WTC11 (cell line): ENCODE measurements at regions not wholly inside any gene's neighbourhood (a gene's known extent, or its start where the extent isn't known, plus 50 kb on each side); places are given as distances from the start of the nearest gene placed in this dataset.

Source experiments
- ATAC-seq: fragments of 200-7000 bp; cut with Tn5 transposase; 2 replicates; pipeline ENCODE4 v1.10.0; 2021; ENCODE audit warnings: mild to moderate bottlenecking, moderate library complexity
- CTCF ChIA-PET: fragments of 300-600 bp; sonication (Branson Sonifier 250); formaldehyde crosslinking; loops from one replicate; lab custom pipeline; 2021; ENCODE audit warnings: antibody characterized with exemption; lab: Charles Lee
- POLR2A ChIA-PET: fragments of 350-600 bp; sonication (Branson Sonifier 250); formaldehyde crosslinking; loops from one replicate; lab custom pipeline; 2021; ENCODE audit warnings: antibody characterized with exemption; lab: Charles Lee
- DNase-seq: peaks from one replicate; pipeline ENCODE4 v3.0.0; 2021; ENCODE audit warnings: low spot score
- H3K27ac Mint-ChIP-seq: 2 replicates; pipeline ENCODE4 v1.8.0; 2021; ENCODE audit warnings: mixed read lengths
- H3K27me3 Mint-ChIP-seq: 2 replicates; pipeline ENCODE4 v1.8.0; 2021; ENCODE audit warnings: low read depth, mild to moderate bottlenecking, moderate library complexity, mixed read lengths
- H3K36me3 Mint-ChIP-seq: 2 replicates; pipeline ENCODE4 v1.8.0; 2021; ENCODE audit warnings: mixed read lengths
- H3K4me1 Mint-ChIP-seq: 2 replicates; pipeline ENCODE4 v1.8.0; 2022; ENCODE audit warnings: mixed read lengths
- H3K4me3 Mint-ChIP-seq: 2 replicates; pipeline ENCODE4 v1.8.0; 2021; ENCODE audit warnings: mild to moderate bottlenecking, moderate library complexity, mixed read lengths
- H3K9me3 Mint-ChIP-seq: 2 replicates; pipeline ENCODE4 v1.8.0; 2021; ENCODE audit warnings: mixed read lengths
- CREB1 ChIP-seq: sonication (generic); formaldehyde crosslinking; IDR thresholded peaks from 2 replicates; pipeline ENCODE4 v1.8.0; 2023; ENCODE audit warnings: mild to moderate bottlenecking, missing genetic modification reagents
- ELF4 ChIP-seq: sonication (generic); formaldehyde crosslinking; IDR thresholded peaks from 2 replicates; pipeline ENCODE4 v1.8.1; 2022; ENCODE audit warnings: low read depth, mild to moderate bottlenecking, moderate library complexity, missing genetic modification reagents
- GABPB1 ChIP-seq: sonication (generic); formaldehyde crosslinking; IDR thresholded peaks from 2 replicates; pipeline ENCODE4 v1.8.1; 2023; ENCODE audit warnings: mild to moderate bottlenecking, missing genetic modification reagents
- GRHL2 ChIP-seq: fragments of 250-450 bp; sonication (Bioruptor Pico); IDR thresholded peaks from 2 replicates; pipeline ENCODE4 v1.8.0; 2022; ENCODE audit warnings: mild to moderate bottlenecking, moderate library complexity; ENCODE audit not compliant: insufficient replicate concordance, severe bottlenecking
- MXD4 ChIP-seq: fragments of 250-450 bp; sonication (Bioruptor Pico); IDR thresholded peaks from 2 replicates; pipeline ENCODE4 v1.8.0; 2021; ENCODE audit warnings: mild to moderate bottlenecking, moderate library complexity, borderline replicate concordance
- NFYB ChIP-seq: sonication (generic); formaldehyde crosslinking; conservative IDR thresholded peaks from 2 replicates; pipeline ENCODE4 v1.8.0; 2022; ENCODE audit warnings: low read depth, missing genetic modification reagents
- NR2C2 ChIP-seq: sonication (generic); formaldehyde crosslinking; IDR thresholded peaks from 2 replicates; pipeline ENCODE4 v1.8.0; 2022; ENCODE audit warnings: mild to moderate bottlenecking, missing genetic modification reagents
- OVOL2 ChIP-seq: fragments of 250-450 bp; sonication (Bioruptor Pico); IDR thresholded peaks from 2 replicates; pipeline ENCODE4 v1.9.0; 2021; ENCODE audit warnings: mild to moderate bottlenecking, borderline replicate concordance
- USF1 ChIP-seq: sonication (generic); formaldehyde crosslinking; IDR thresholded peaks from 2 replicates; pipeline ENCODE4 v1.8.0; 2022; ENCODE audit warnings: mild to moderate bottlenecking, missing genetic modification reagents
- ZBTB21 ChIP-seq: sonication (generic); formaldehyde crosslinking; IDR thresholded peaks from 2 replicates; pipeline ENCODE4 v1.8.1; 2023; ENCODE audit warnings: mild to moderate bottlenecking, missing genetic modification reagents, borderline replicate concordance
- ZMAT4 ChIP-seq: fragments of 250-450 bp; sonication (Bioruptor Pico); IDR thresholded peaks from 2 replicates; pipeline ENCODE4 v1.9.0; 2021; ENCODE audit warnings: mild to moderate bottlenecking
- ZNF219 ChIP-seq: sonication (generic); formaldehyde crosslinking; IDR thresholded peaks from 2 replicates; pipeline ENCODE4 v1.8.0; 2023; ENCODE audit warnings: missing genetic modification reagents, mild to moderate bottlenecking, borderline replicate concordance
- ZNF281 ChIP-seq: sonication (generic); formaldehyde crosslinking; IDR thresholded peaks from 2 replicates; pipeline ENCODE4 v1.8.0; 2023; ENCODE audit warnings: mild to moderate bottlenecking, missing genetic modification reagents
- ZNF317 ChIP-seq: sonication (generic); formaldehyde crosslinking; IDR thresholded peaks from 2 replicates; pipeline ENCODE4 v1.8.1; 2023; ENCODE audit warnings: low read depth, mild to moderate bottlenecking, moderate library complexity, missing genetic modification reagents, borderline replicate concordance
- ZNF512 ChIP-seq: sonication (generic); formaldehyde crosslinking; IDR thresholded peaks from 2 replicates; pipeline ENCODE4 v1.8.1; 2022; ENCODE audit warnings: missing genetic modification reagents, borderline replicate concordance
- TF ChIP-seq, protein P1 (sequence below): sonication (generic); formaldehyde crosslinking; IDR thresholded peaks from 2 replicates; pipeline ENCODE4 v1.8.1; 2022; ENCODE audit warnings: low read depth, missing genetic modification reagents, borderline replicate concordance
- TF ChIP-seq, protein P2 (sequence below): sonication (generic); formaldehyde crosslinking; conservative IDR thresholded peaks from 2 replicates; pipeline ENCODE4 v1.8.1; 2023; ENCODE audit warnings: mild to moderate bottlenecking, low read depth, missing genetic modification reagents, moderate library complexity
- TF ChIP-seq, protein P3 (sequence below): sonication (generic); formaldehyde crosslinking; IDR thresholded peaks from 2 replicates; pipeline ENCODE4 v1.8.1; 2023; ENCODE audit warnings: mild to moderate bottlenecking, missing genetic modification reagents, moderate library complexity

GRCh38 chr5:30540150-30540549 is 653.3 kb upstream of the CDH6 start (continued):
- TF ChIP-seq, protein P1, sequence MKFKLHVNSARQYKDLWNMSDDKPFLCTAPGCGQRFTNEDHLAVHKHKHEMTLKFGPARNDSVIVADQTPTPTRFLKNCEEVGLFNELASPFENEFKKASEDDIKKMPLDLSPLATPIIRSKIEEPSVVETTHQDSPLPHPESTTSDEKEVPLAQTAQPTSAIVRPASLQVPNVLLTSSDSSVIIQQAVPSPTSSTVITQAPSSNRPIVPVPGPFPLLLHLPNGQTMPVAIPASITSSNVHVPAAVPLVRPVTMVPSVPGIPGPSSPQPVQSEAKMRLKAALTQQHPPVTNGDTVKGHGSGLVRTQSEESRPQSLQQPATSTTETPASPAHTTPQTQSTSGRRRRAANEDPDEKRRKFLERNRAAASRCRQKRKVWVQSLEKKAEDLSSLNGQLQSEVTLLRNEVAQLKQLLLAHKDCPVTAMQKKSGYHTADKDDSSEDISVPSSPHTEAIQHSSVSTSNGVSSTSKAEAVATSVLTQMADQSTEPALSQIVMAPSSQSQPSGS = no peak
- TF ChIP-seq USF1 (CRISPR knock-in tag) = no peak

GRCh38 chr5:30539004-30539634 is 654.4 kb upstream of the CDH6 start:
- ATAC-seq = peak; percentile 85
- POLR2A ChIA-PET = no interaction called here
- H3K9me3 Mint-ChIP-seq = peaks cover 5% of the 10 kb centered on the region
- CTCF ChIA-PET = no interaction called here
- H3K4me1 Mint-ChIP-seq = peaks cover 7% of the 10 kb centered on the region
- TF ChIP-seq ZMAT4 (CRISPR knock-in tag) (no peak), GABPB1 (peak; percentile 74), NR2C2 (CRISPR knock-in tag) (no peak), NFYB (no peak), ELF4 (CRISPR knock-in tag) (no peak)
- TF ChIP-seq, all 79 proteins: peak for 1
- no peaks in the 10 kb centered on the region for H3K36me3 Mint-ChIP-seq
- peak; percentile 24 for DNase-seq
- no peak overlapping the region for H3K4me3 Mint-ChIP-seq
- no peak overlapping the region for H3K27ac Mint-ChIP-seq
- no peaks in the 10 kb centered on the region for H3K27me3 Mint-ChIP-seq

- peaks cover 15% of the 10 kb centered on the region for H3K4me1 Mint-ChIP-seq
- H3K9me3 Mint-ChIP-seq = no peaks in the 10 kb centered on the region
- H3K27me3 Mint-ChIP-seq = no peaks in the 10 kb centered on the region
- H3K27ac Mint-ChIP-seq = no peak overlapping the region
- no peaks in the 10 kb centered on the region for H3K36me3 Mint-ChIP-seq
- TF ChIP-seq ZBTB21 (no peak), ZNF281 (no peak), GRHL2 (no peak), NFYB (no peak), OVOL2 (CRISPR knock-in tag) (no peak), ZNF512 (CRISPR knock-in tag) (no peak), CREB1 (CRISPR knock-in tag) (no peak), ZNF219 (no peak), NR2C2 (CRISPR knock-in tag) (no peak), ZNF317 (CRISPR knock-in tag) (no peak), MXD4 (no peak)
- TF ChIP-seq, protein P2, sequence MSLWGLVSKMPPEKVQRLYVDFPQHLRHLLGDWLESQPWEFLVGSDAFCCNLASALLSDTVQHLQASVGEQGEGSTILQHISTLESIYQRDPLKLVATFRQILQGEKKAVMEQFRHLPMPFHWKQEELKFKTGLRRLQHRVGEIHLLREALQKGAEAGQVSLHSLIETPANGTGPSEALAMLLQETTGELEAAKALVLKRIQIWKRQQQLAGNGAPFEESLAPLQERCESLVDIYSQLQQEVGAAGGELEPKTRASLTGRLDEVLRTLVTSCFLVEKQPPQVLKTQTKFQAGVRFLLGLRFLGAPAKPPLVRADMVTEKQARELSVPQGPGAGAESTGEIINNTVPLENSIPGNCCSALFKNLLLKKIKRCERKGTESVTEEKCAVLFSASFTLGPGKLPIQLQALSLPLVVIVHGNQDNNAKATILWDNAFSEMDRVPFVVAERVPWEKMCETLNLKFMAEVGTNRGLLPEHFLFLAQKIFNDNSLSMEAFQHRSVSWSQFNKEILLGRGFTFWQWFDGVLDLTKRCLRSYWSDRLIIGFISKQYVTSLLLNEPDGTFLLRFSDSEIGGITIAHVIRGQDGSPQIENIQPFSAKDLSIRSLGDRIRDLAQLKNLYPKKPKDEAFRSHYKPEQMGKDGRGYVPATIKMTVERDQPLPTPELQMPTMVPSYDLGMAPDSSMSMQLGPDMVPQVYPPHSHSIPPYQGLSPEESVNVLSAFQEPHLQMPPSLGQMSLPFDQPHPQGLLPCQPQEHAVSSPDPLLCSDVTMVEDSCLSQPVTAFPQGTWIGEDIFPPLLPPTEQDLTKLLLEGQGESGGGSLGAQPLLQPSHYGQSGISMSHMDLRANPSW = no peak
- TF ChIP-seq, protein P1 = no peak
- TF ChIP-seq, protein P3, sequence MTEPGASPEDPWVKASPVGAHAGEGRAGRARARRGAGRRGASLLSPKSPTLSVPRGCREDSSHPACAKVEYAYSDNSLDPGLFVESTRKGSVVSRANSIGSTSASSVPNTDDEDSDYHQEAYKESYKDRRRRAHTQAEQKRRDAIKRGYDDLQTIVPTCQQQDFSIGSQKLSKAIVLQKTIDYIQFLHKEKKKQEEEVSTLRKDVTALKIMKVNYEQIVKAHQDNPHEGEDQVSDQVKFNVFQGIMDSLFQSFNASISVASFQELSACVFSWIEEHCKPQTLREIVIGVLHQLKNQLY (CRISPR knock-in tag) = no peak
- TF ChIP-seq, all 79 proteins: peak for 0
- ChIA-PET POLR2A (no interaction called here), CTCF (no interaction called here)
- H3K4me3 Mint-ChIP-seq = no peak overlapping the region
- DNase-seq (no peak), ATAC-seq (no peak)
These were observed 668.1 kb upstream of the CDH6 start for GRCh38 chr5:30525353-30525752.
